ENCODE measurements at regions not wholly inside any gene's neighbourhood (a gene's known extent, or its start where the extent isn't known, plus 50 kb on each side); places are given as distances from the start of the nearest gene placed in this dataset.

GRCh38 chr13:56907766-56908165 lies 233.0 kb upstream of the PRR20A start:
- DNase-seq (ENCODE audit: low spot score) = no peak

DNA sequence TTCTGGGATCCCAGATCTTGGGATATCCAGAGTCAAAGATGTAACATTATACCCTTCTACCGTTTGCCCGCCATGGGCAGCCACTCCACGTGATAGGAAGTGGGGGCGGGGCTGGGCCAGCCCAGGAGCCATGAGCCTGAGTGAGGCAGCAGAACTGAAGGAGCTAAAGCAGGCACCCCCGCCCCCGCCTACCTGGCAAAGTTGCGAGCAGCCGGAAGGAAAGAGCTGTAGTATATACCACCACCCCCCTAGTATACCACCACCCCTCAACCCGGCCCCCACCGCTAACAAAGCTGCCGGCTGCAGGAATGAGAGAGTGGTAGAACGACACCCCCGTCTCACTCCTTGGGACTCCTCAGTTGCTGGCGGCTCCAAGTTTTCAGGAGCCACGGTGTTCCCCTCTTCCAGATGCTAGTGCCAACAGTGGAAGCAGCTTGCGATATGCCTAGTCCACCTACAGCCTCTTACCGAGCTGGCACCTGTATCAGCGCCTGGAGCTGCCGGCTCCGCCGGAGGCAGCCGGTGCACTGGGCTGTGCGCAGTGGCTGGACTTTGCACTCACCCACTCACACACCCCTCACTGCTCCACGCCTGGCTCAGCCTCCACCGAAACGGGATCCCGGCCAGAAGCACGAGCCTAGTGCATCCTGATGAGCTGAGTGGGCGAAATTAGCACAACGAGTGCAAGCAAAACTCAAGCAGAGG lies 230.7 kb upstream of the PRR20A start:
- DNase-seq (ENCODE audit: low spot score) = no peak

GRCh38 chr13:56917966-56918365 lies 222.8 kb upstream of the PRR20A start:
- no peak for DNase-seq (ENCODE audit: low spot score)

GRCh38 chr13:56923626-56924140 lies 217.0 kb upstream of the PRR20A start:
- DNase-seq (ENCODE audit: low spot score) = no peak

- no peak for DNase-seq (ENCODE audit: low spot score)
These were observed 216.3 kb upstream of the PRR20A start for GRCh38 chr13:56924401-56924800.

DNA sequence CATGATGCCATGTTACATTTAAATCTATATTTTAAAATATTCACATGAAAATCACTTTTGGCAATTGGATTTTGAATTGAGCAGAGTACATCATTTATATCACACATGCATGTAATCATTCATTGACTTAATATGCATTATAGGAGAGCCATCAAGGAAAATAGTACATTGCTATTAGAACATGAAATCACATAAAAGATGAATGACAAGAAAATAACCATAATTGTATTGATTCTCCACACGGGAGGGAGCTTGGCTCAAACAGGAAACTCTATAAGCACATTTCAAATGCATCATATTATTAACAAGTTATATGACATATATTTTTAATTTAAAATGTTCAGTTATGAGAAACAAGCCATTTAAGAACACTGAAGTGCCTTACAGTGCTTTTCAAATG lies 208.6 kb upstream of the PRR20A start:
- no peak for DNase-seq (ENCODE audit: low spot score)

GRCh38 chr13:56953965-56954364 lies 186.8 kb upstream of the PRR20A start:
- no peak for DNase-seq (ENCODE audit: low spot score)

- no peak for DNase-seq (ENCODE audit: low spot score)
These were observed 165.1 kb upstream of the PRR20A start for GRCh38 chr13:56975647-56976046.

GRCh38 chr13:56980856-56981255 lies 159.9 kb upstream of the PRR20A start:
- no peak for DNase-seq (ENCODE audit: low spot score)

GRCh38 chr13:56986121-56986520 lies 154.6 kb upstream of the PRR20A start:
- no peak for DNase-seq (ENCODE audit: low spot score)

DNA sequence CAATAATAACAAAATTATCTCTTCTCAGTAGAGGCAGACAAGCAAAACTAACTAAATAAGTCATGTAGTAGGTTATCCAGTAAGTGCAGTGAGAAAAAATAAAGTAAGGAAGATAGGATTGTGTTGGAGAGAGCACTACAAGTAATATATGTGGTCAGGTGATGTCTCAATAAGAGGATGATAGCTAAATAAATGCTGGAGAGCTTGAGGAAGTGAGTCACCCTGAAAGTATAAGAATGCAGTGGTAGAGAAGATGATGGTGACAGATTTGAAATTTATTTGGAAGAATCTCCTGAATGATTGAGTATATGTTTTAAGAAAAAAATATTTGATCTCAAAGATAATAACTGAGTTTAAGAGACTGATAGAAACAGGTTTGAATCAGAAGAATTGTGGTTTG lies 152.2 kb upstream of the PRR20A start:
- DNase-seq (ENCODE audit: low spot score) = no peak

DNA sequence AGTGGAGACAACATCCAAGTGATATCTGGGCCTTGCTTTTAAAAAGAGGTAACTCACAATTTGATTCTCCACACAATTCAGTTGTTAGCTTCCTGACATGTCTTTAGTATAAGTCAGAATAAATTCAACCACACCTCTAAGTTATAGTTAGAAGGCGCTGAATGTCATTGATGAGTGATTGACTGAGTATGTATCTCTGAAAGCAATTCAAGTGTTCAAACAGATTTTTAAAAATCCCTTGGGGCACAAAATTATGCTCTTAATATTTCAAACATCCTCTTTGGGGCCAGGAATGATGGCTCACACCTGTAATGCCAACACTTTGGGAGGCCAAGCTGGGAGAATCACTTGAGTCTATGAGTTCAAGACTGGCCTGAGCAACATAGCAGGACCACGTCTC lies 137.0 kb upstream of the PRR20A start:
- DNase-seq (ENCODE audit: low spot score) = no peak

- DNase-seq (ENCODE audit: low spot score) = no peak
These were observed 123.4 kb upstream of the PRR20A start for GRCh38 chr13:57017357-57017756.

GRCh38 chr13:57018915-57019314 lies 121.8 kb upstream of the PRR20A start:
- DNase-seq (ENCODE audit: low spot score) = no peak

GRCh38 chr13:57030671-57031070 lies 110.0 kb upstream of the PRR20A start:
- DNase-seq (ENCODE audit: low spot score) = no peak

GRCh38 chr13:57036290-57036689 lies 104.4 kb upstream of the PRR20A start:
- no peak for DNase-seq (ENCODE audit: low spot score)

DNA sequence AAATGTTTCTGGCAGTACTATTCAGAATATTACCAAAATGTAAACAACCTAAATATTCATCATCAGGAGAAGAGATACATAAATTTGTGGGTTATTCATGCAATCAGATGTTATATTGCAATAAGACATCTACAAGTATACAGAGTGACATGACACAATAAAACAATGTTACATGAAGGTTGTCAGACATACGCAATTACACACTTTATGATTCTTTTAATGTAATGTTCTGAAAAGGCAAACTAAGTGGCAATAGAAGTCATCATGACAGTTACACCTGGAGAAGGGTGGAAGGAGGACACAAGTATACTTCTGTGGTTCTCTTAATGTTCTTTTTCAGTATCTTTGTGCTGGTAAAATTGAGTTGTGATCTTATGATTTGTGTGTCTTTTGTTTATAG lies 95.8 kb upstream of the PRR20A start:
- DNase-seq (ENCODE audit: low spot score) = no peak

DNA sequence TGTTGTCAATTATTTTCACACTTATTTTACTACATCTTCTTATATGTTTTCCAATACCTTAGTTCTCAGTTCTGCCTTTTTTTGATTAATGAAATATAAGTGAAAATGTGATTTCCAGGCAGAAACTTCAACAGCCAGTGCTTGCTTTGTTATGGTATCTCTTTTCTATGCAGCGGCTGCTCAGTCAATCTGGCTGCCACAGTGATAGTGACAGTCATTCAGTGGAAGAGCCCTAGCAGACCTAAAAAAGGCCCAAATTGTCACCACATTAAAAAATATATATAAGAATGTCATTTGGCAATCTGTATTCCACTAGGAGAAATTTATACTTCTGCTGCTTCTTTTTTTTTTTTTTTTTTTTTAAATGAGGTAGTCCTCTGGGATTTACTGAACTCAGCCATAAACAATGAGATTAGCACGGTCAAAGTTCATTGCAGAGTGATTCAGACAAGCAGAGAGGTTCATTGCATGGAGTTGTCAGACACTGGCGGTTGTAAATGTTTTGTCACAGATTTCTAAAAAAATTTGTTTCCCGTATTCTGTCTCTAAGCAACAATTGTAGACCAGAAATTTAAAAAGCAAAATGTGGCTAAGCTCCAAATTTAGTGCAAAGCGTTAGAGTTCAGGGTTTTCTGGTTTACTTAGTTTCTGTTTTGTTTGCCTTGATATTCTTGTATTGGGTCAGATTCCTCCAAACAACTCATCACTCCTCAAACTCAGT lies 94.7 kb upstream of the PRR20A start:
- DNase-seq (ENCODE audit: low spot score) = no peak

GRCh38 chr13:57056601-57057180 lies 84.0 kb upstream of the PRR20A start:
- no peak for DNase-seq (ENCODE audit: low spot score)

DNA sequence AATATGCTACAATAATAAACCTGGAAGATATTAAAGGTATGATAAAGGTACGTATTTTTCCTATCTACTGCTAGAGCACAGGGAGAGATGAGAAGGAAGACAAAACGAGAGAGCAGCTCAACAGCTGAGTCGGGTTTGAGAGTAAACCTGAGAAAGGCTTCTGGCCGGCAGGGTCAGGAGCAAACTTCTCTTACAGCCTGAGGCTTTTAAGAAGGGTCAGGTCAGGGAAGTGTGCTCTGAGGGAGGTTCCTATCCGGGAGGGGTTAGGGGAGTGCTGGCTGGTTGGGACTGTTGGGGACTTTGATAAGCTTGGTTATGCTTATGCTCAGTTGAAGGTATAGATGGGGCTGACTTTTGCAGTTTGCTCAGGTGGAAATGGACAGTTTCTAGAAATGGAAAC lies 77.7 kb upstream of the PRR20A start:
- no peak for DNase-seq (ENCODE audit: low spot score)

- no peak for DNase-seq (ENCODE audit: low spot score)
These were observed 66.7 kb upstream of the PRR20A start for GRCh38 chr13:57073983-57074382.

GRCh38 chr13:57075588-57075987 lies 65.1 kb upstream of the PRR20A start:
- DNase-seq (ENCODE audit: low spot score) = no peak

DNA sequence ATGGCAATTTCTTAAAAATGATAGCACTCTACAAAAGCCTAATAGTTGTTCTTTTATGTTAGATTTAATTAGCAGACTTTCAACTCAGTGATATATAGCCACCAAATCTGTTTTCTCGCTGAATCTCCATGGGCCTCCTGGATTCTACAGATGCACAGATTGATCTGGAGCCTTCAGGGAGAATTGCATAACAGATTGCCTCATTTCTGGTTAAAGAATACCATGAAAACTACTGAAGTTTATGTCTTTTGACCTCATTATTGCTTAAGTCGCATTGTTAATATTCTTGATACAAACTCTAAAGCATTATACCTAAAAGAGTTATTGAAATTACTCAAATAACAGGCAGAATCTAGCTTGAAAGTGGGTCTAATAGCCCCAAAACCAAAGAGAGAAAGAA lies 53.7 kb upstream of the PRR20A start:
- no peak for DNase-seq (ENCODE audit: low spot score)

Measured in globus pallidus (tissue), 1 donor.